PFSK-1 (cell line): ENCODE measurements at regions not wholly inside any gene's neighbourhood (a gene's known extent, or its start where the extent isn't known, plus 50 kb on each side); places are given as distances from the start of the nearest gene placed in this dataset.

Experiments used
- POLR2AphosphoS5 ChIP-seq: IDR thresholded peaks from 2 replicates; pipeline ENCODE4 v1.6.1; 2012; ENCODE audit warnings: low read depth, mild to moderate bottlenecking, control low read depth, low read length, moderate library complexity
- REST ChIP-seq, 2 experiments: IDR thresholded peaks; 2 replicates each; pipeline versions ENCODE4 v1.6.1 to v1.8.0; 2011 to 2012; ENCODE audit warnings: low read depth in 2 of 2, low read length in 2 of 2, control low read depth in 1 of 2, inconsistent platforms in 1 of 2, mild to moderate bottlenecking in 1 of 2, moderate library complexity in 1 of 2; ENCODE audit not compliant: insufficient read depth in 1 of 2
- SIN3A ChIP-seq: IDR thresholded peaks from 2 replicates; pipeline ENCODE4 v1.6.1; 2012; ENCODE audit warnings: mild to moderate bottlenecking, low read length, moderate library complexity, borderline replicate concordance; ENCODE audit not compliant: insufficient read depth
- TAF1 ChIP-seq: IDR thresholded peaks from 2 replicates; pipeline ENCODE4 v1.6.1; 2012; ENCODE audit warnings: low read length, control low read depth, borderline replicate concordance; ENCODE audit not compliant: insufficient read depth

- no peak for TF ChIP-seq TAF1
- no peak for TF ChIP-seq REST (IDR thresholded peaks at IDR 0.05; ENCODE audit: insufficient read depth in 1 of 2, low read depth in 2 of 2, low read length in 2 of 2)
- no peak for TF ChIP-seq POLR2AphosphoS5
- no peak for TF ChIP-seq SIN3A
Observed at GRCh38 chr2:118185210-118186109, 97.2 kb downstream of the INSIG2 start.
